H1 (cell line): ENCODE measurements at regions not wholly inside any gene's neighbourhood (a gene's known extent, or its start where the extent isn't known, plus 50 kb on each side); places are given as distances from the start of the nearest gene placed in this dataset.

ENCODE experiments used
- CTCF ChIA-PET: fragments of 300-600 bp; sonication (Branson Sonifier 250); formaldehyde crosslinking; loops from one replicate; lab custom pipeline; 2021; ENCODE audit not compliant: partially characterized antibody; lab: Charles Lee
- POLR2A ChIA-PET: fragments of 300-600 bp; sonication (Branson Sonifier 250); formaldehyde crosslinking; loops from one replicate; lab custom pipeline; 2021; ENCODE audit warnings: inconsistent platforms; ENCODE audit not compliant: partially characterized antibody; lab: Charles Lee
- DNase-seq, 2 experiments: peaks; one replicate each; pipeline versions ENCODE4 v3.0.0 to v3.0.0-alpha.2; 2010 to 2022; ENCODE audit warnings: low spot score in 2 of 2, low read depth in 1 of 2, mixed read lengths in 1 of 2
- FAIRE-seq: peaks from 2 replicates; lab custom pipeline; 2011; peaks lifted over from hg19 to GRCh38; lab: Jason Lieb, UNC
- H2AFZ ChIP-seq: 2 replicates; pipeline ENCODE4 v1.8.1; 2012; ENCODE audit warnings: low read length, inconsistent platforms
- H2AK5ac ChIP-seq: 2 replicates; pipeline ENCODE4 v1.6.1; 2013; ENCODE audit warnings: low read depth, low read length
- H2BK120ac ChIP-seq: replicated peaks from 2 replicates; pipeline ENCODE3; 2013; ENCODE audit warnings: low read depth, low read length, inconsistent platforms
- H2BK12ac ChIP-seq: 2 replicates; pipeline ENCODE4 v1.6.1; 2013; ENCODE audit warnings: low read depth, low read length
- H2BK15ac ChIP-seq: 2 replicates; pipeline ENCODE4 v1.6.1; 2013; ENCODE audit warnings: low read length
- H2BK20ac ChIP-seq: 2 replicates; pipeline ENCODE4 v1.6.1; 2013; ENCODE audit warnings: low read length
- H2BK5ac ChIP-seq: 2 replicates; pipeline ENCODE4 v1.6.1; 2013; ENCODE audit warnings: low read depth, low read length
- H3K14ac ChIP-seq: 2 replicates; pipeline ENCODE4 v1.6.1; 2013; ENCODE audit warnings: inconsistent platforms; ENCODE audit not compliant: insufficient read length
- H3K18ac ChIP-seq: 2 replicates; pipeline ENCODE4 v1.6.1; 2013; ENCODE audit warnings: low read length; ENCODE audit errors: extremely low read depth
- H3K23ac ChIP-seq: 2 replicates; pipeline ENCODE4 v1.6.1; 2013; ENCODE audit warnings: inconsistent platforms; ENCODE audit not compliant: insufficient read length
- H3K23me2 ChIP-seq: 2 replicates; pipeline ENCODE4 v1.6.1; 2013; ENCODE audit warnings: low read depth, low read length
- H3K27ac ChIP-seq: 2 replicates; pipeline ENCODE4 v1.6.1; 2011; ENCODE audit warnings: low read depth, low read length, inconsistent platforms
- H3K27me3 ChIP-seq, 4 experiments: replicated peaks in 1 of 4; 1 replicate in 1 of 4; 2 replicates in 3 of 4; pipeline versions ENCODE4 v1.6.1 to v1.8.1; 2011 to 2013; ENCODE audit warnings: low read length in 3 of 4, mild to moderate bottlenecking in 3 of 4, inconsistent platforms in 2 of 4, mixed read lengths in 2 of 4, moderate library complexity in 1 of 4; ENCODE audit not compliant: control insufficient read depth in 3 of 4, insufficient read depth in 3 of 4; ENCODE audit errors: extremely low read depth in 1 of 4
- H3K36me3 ChIP-seq, 4 experiments: 2 replicates each; pipeline versions ENCODE4 v1.6.1 to v1.8.1; 2011 to 2013; ENCODE audit warnings: mild to moderate bottlenecking in 4 of 4, low read length in 3 of 4, moderate library complexity in 2 of 4, control low read depth in 1 of 4, inconsistent platforms in 1 of 4; ENCODE audit not compliant: insufficient read depth in 4 of 4, control insufficient read depth in 2 of 4
- H3K4ac ChIP-seq: replicated peaks from 2 replicates; pipeline ENCODE3; 2013; ENCODE audit warnings: low read length, low read depth, mixed read lengths, inconsistent platforms; ENCODE audit not compliant: insufficient read length
- H3K4me1 ChIP-seq, 4 experiments: replicated peaks in 1 of 4; 1 replicate in 1 of 4; 2 replicates in 3 of 4; pipeline versions ENCODE4 v1.6.1 to v1.8.1; 2011 to 2013; ENCODE audit warnings: low read length in 3 of 4, inconsistent platforms in 2 of 4, mixed read lengths in 1 of 4; ENCODE audit not compliant: insufficient read depth in 4 of 4, control insufficient read depth in 3 of 4
- H3K4me2 ChIP-seq, 2 experiments: 2 replicates each; pipeline versions ENCODE4 v1.6.1 to v1.8.1; 2011 to 2013; ENCODE audit warnings: low read depth in 2 of 2, low read length in 2 of 2, control low read depth in 1 of 2, inconsistent platforms in 1 of 2, mild to moderate bottlenecking in 1 of 2; ENCODE audit not compliant: insufficient read depth in 1 of 2
- H3K4me3 ChIP-seq, 4 experiments: fragments of 200-600, 300-600 bp in 1 of 4; sonication (generic), shearing (Covaris generic), sonication (Bioruptor Twin) in 1 of 4; 2 replicates each; pipeline versions ENCODE4 v1.5.1 to v1.8.1; 2011 to 2016; ENCODE audit warnings: low read length in 4 of 4, low read depth in 3 of 4, control low read depth in 2 of 4, inconsistent platforms in 2 of 4, mild to moderate bottlenecking in 2 of 4, mixed read lengths in 1 of 4, moderate library complexity in 1 of 4; ENCODE audit not compliant: insufficient read depth in 2 of 4; ENCODE audit errors: extremely low read depth in 1 of 4
- H3K56ac ChIP-seq: replicated peaks from 2 replicates; pipeline ENCODE3; 2013; ENCODE audit warnings: low read depth, mild to moderate bottlenecking, mixed read lengths, low read length, inconsistent platforms; ENCODE audit not compliant: insufficient read length
- H3K79me1 ChIP-seq: 2 replicates; pipeline ENCODE4 v1.6.1; 2013; ENCODE audit warnings: low read depth, low read length, control low read depth
- H3K79me2 ChIP-seq, 2 experiments: 2 replicates each; pipeline versions ENCODE4 v1.6.1 to v1.8.1; 2012 to 2013; ENCODE audit warnings: low read length in 2 of 2, mild to moderate bottlenecking in 2 of 2, inconsistent platforms in 1 of 2; ENCODE audit not compliant: insufficient read depth in 2 of 2, control insufficient read depth in 1 of 2
- H3K9ac ChIP-seq, 4 experiments: replicated peaks in 1 of 4; 1 replicate in 1 of 4; 2 replicates in 3 of 4; pipeline versions ENCODE4 v1.6.1 to v1.8.1; 2011 to 2013; ENCODE audit warnings: low read depth in 3 of 4, low read length in 3 of 4, control low read depth in 2 of 4, mild to moderate bottlenecking in 2 of 4, moderate library complexity in 2 of 4, inconsistent platforms in 1 of 4; ENCODE audit errors: extremely low read depth in 1 of 4
- H3K9me3 ChIP-seq, 2 experiments: 2 replicates each; pipeline versions ENCODE4 v1.6.1 to v1.8.1; 2012 to 2013; ENCODE audit warnings: mild to moderate bottlenecking in 2 of 2, moderate library complexity in 2 of 2, control low read depth in 1 of 2, inconsistent platforms in 1 of 2, low read depth in 1 of 2, low read length in 1 of 2, mixed read lengths in 1 of 2; ENCODE audit not compliant: insufficient read depth in 2 of 2
- H4K20me1 ChIP-seq, 2 experiments: replicated peaks in 1 of 2; 2 replicates each; pipeline versions ENCODE3 to v1.8.1; 2011 to 2013; ENCODE audit warnings: inconsistent platforms in 2 of 2, low read length in 2 of 2, mild to moderate bottlenecking in 1 of 2; ENCODE audit not compliant: insufficient read depth in 2 of 2, control insufficient read depth in 1 of 2
- H4K5ac ChIP-seq: 2 replicates; pipeline ENCODE4 v1.6.1; 2013; ENCODE audit warnings: low read length, low read depth, mixed read lengths, inconsistent platforms; ENCODE audit not compliant: insufficient read length
- H4K8ac ChIP-seq: 2 replicates; pipeline ENCODE4 v1.8.0; 2013; ENCODE audit warnings: mild to moderate bottlenecking, moderate library complexity, low read length, inconsistent platforms; ENCODE audit not compliant: insufficient read depth; ENCODE audit errors: extremely low read depth
- H4K91ac ChIP-seq: replicated peaks from 2 replicates; pipeline ENCODE3; 2013; ENCODE audit warnings: low read length, mixed read lengths, inconsistent platforms; ENCODE audit not compliant: insufficient read length
- SP2 ChIP-seq: IDR thresholded peaks from 2 replicates; pipeline ENCODE4 v1.6.1; 2012; ENCODE audit warnings: mild to moderate bottlenecking, low read length, inconsistent platforms
- SRF ChIP-seq: IDR thresholded peaks from 2 replicates; pipeline ENCODE4 v1.6.1; 2011; ENCODE audit warnings: mild to moderate bottlenecking, low read depth, low read length, moderate library complexity
- WGBS, 2 experiments: shearing (Covaris generic) in 1 of 2; methylation state at CpG; one replicate each; pipeline versions ENCODE4 v1.1.6 to v1.1.7; 2013 to 2015; ENCODE audit warnings: low lambda C conversion rate in 2 of 2, mixed read lengths in 2 of 2, inconsistent platforms in 1 of 2, low coverage in 1 of 2, missing lambda C conversion rate in 1 of 2; ENCODE audit not compliant: insufficient replicate concordance in 2 of 2, insufficient coverage in 1 of 2, insufficient read length in 1 of 2; ENCODE audit errors: extremely low coverage in 1 of 2, missing lambda C conversion rate in 1 of 2; 5-methylcytosine and 5-hydroxymethylcytosine counted together

- no peak overlapping the region for H2BK12ac ChIP-seq
- H4K20me1 ChIP-seq = no peaks in the 10 kb centered on the region
- no peak overlapping the region for H3K27ac ChIP-seq
- H3K18ac ChIP-seq = no peak overlapping the region
- no peak overlapping the region for H4K8ac ChIP-seq
- H4K5ac ChIP-seq = no peak overlapping the region
- DNase-seq = no peak
- H4K91ac ChIP-seq = no peak overlapping the region
- no peak overlapping the region for H2AK5ac ChIP-seq
- TF ChIP-seq SP2 (no peak), SRF (no peak)
- no peaks in the 10 kb centered on the region for H3K79me2 ChIP-seq
- no peak overlapping the region for H2BK120ac ChIP-seq
- H3K27me3 ChIP-seq = no peaks in the 10 kb centered on the region
- H3K14ac ChIP-seq = no peak overlapping the region
- no peaks in the 10 kb centered on the region; a peak in 1 of 4 replicates for H3K9me3 ChIP-seq
- H3K56ac ChIP-seq = no peak overlapping the region
- H3K23ac ChIP-seq = no peak overlapping the region
- H3K9ac ChIP-seq = no peak overlapping the region
- H2AFZ ChIP-seq = no peak overlapping the region
- no peak overlapping the region for H3K4me2 ChIP-seq
- no peaks in the 10 kb centered on the region for H3K36me3 ChIP-seq
- ChIA-PET POLR2A (no interaction called here), CTCF (interaction anchor here (0.6 to 1.6 kb wide), 3 partner anchors 9 to 31 kb away, joined by 3 to 5 read pairs (median 5); no protein-coding TSS in a partner anchor)
- H2BK5ac ChIP-seq = no peak overlapping the region
- no peaks in the 10 kb centered on the region for H3K79me1 ChIP-seq
- H3K4me3 ChIP-seq = no peak overlapping the region
- H2BK15ac ChIP-seq = no peak overlapping the region
- H3K4ac ChIP-seq = no peak overlapping the region
- 82% methylated on average over 2 of the region's 2 CpGs; no CpG with 5 or more reads in 1 of the 2 experiments for WGBS, 2 experiments
- H3K4me1 ChIP-seq = no peaks in the 10 kb centered on the region
- H2BK20ac ChIP-seq = no peak overlapping the region
- FAIRE-seq = no peak
- no peaks in the 10 kb centered on the region for H3K23me2 ChIP-seq
Observed at GRCh38 chr3:83938491-83938890, 1020.3 kb upstream of the CADM2 start.
